ENCODE measurements at regions not wholly inside any gene's neighbourhood (a gene's known extent, or its start where the extent isn't known, plus 50 kb on each side); places are given as distances from the start of the nearest gene placed in this dataset.

- TF ChIP-seq CTCF (IDR thresholded peaks at IDR 0.05; ENCODE audit: low read length) (no peak), EZH2 (IDR thresholded peaks at IDR 0.05; ENCODE audit: borderline replicate concordance, low read length) (no peak)
Observed at GRCh38 chr3:124652009-124652408, 78.2 kb upstream of the UMPS start.
